ENCODE measurements at regions not wholly inside any gene's neighbourhood (a gene's known extent, or its start where the extent isn't known, plus 50 kb on each side); places are given as distances from the start of the nearest gene placed in this dataset.

DNA sequence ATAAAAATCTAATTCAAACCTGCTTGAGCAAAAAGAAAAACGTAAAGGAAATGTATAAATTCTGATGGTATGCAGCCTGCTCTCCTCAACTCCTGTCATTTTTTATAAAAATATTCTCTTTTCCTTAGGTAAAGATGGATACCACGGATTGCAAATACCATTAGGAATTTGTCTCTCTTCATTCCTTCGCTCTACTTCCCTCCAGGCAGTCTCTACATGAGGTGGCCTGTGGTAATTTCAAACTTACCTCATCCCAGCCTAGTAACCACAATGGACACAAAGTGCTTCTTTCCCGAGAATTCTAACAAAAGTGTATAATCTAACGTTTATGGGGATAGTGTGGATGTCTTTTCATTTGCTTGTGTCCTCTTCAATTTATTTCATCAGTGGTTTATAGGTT lies 239.5 kb upstream of the LRRC7 start:
- TF ChIP-seq CTCF (IDR thresholded peaks at IDR 0.05 in 8 of 11, conservative IDR thresholded peaks at IDR 0.05 in 3 of 11) = no peak
- TF ChIP-seq POLR2A (IDR thresholded peaks at IDR 0.05) = no peak
